HG02970 (cell line): ENCODE measurements at regions not wholly inside any gene's neighbourhood (a gene's known extent, or its start where the extent isn't known, plus 50 kb on each side); places are given as distances from the start of the nearest gene placed in this dataset.
"Not testable (repeated sequence)": the region's sequence is repeated elsewhere in the genome, so short reads cannot be mapped to it uniquely, and the experiment has no call there.

Source experiments
- ATAC-seq: cut with Tn5 transposase; IDR thresholded peaks from one replicate; pipeline ENCODE4 v1.9.1; 2021; ENCODE audit warnings: mild to moderate bottlenecking, moderate library complexity, moderate number of reproducible peaks; ENCODE audit not compliant: unreplicated experiment, low FRiP score

DNA sequence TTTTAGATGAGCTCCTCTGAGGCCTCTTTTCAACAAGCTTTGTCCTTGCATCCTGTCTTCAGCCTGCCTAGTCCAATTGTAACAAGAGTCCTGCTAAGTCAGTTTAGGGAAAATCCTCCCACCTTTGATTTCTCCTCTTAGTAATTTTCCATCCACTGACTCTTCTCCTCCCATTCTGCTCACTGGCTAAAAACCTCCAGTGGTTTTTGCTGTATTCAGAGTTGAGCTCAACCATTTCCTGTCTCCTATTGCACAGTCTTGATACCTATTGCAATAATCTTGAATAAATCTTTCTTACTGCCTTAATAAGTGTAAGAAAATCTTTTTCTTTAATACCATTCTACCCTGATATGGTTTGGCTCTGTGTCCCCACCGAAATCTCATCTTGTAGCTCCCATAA, 117.8 kb upstream of the ENPP6 start:
- ATAC-seq: no peak

DNA sequence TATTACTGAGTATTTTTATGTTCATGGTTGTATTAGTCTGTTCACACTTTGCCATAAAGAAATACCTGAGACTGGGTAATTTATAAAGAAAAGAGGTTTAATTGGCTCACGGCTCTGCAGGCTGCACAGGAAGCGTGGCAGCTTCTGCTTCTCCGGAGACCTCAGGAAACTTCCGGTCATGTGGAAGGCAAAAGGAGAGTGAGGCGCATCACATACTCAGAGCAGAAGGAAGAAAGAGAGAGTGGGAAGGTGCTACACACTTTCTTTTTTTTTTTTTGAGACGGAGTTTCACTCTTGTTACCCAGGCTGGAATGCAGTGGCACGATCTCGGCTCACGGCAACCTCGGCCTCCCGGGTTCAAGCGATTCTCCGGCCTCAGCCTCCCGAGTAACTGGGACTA, 115.8 kb upstream of the ENPP6 start:
- not testable (repeated sequence) for ATAC-seq

DNA sequence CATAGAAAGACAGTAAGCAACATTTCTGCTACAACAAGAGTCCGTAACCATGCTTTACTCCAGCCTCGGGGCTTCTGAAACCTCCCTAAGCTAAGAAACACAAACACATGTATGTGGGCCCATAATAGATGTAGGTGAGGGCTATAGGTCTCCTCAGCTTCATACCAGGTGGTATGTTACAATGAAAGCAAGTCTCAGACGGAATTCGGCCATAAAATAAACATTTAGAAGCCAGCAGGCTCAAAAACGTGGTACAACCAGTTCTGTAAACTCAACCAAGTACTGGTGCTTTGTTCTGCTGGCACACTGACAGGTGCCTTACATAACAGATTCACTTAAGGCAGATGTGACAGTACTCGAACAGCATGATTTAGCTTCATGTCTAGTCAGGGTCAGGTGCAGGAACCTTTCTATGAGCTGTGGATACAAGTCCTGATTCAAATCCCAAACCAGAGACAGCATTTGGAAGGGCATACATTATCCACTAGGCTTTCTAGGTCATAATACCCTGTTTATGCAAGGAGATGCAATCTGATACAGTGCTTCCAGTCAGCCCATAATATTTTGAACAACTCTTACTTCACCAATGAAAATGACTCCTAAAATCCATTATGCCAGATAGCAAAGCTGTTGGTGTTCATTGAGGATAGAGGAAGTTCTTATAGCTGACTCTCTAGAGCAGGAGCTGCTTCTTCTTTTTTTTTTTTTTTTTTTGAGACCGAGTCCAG, 113.8 kb upstream of the ENPP6 start:
- no peak for ATAC-seq

DNA sequence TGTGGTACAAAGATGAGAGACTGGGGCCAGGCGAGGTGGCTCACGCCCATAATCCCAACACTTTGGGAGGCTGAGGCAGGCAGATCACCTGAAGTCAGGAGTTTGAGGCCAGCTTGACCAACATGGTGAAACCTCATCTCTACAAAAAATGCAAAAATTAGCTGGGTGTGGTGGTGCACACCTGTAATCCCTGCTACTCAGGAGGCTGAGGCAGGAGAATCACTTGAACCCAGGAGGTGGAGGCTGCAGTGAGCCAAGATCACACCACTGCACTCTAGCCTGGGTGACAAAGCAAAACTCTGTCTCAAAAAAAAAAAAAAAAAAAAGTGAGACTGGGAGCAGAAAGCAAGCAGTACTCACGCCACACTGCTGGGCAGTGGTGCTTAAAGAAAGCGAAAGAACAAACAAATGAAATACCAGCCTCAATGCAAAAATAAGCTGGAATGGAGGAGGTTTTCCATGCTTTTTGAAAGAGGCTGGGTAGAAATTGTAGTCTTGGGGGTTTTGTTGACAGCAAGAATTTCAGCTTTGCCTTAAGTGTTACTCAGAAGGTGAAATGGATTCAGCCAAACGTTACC, 112.9 kb upstream of the ENPP6 start:
- ATAC-seq: not testable (repeated sequence)

DNA sequence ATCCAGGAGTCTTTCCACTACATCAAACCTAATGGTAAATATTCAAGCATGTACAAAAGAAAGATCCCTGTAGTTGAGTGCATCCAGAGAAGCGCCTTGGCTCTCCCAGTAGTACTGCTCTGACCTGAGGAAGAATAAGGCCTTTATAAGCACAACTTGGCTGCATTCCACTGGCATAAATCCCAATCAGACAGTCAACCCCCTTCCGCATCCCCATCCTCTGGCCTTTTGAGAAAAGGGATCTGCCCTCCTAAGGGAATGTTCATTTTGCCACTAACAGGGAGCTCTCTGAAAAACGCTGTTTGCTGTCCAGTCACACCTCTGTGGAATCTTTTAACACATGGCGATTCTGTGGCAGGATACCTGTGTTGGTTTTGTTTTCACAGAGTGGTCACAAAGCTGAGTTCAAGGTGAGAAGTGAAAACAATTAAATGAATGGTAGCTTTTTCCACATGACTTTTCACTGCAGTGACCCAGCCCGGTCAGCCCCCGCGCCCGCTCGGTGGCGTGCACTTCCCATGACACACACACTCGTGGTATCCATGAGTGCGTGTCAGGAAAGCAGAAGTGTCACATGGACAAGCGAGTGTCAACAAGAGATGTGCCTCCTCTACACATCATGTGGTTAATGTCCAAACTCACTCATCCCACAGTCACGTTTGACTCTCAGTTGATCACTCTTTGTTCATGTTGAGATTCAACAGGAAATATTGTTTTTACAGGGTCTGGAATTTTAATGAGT, 112.2 kb upstream of the ENPP6 start:
- ATAC-seq: peak; percentile 48

DNA sequence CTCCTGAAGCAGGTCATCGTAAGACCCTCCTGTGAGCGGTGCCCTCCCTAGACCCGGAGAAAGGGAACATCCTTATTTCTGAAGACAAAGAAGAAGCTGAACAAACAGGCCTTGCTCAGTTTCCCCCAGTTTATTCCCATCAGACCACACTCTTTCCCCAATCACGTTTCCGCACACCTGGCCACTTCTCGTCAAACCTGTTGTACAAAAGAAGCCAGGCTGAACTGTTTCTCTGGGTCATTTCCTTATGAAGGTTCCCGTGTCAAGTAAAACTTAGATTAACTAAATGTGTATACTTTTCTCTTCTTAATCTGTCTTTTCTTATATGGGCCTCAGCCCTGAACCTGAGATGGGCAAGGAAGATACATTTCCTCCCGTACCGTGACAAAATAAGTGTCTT, 111.6 kb upstream of the ENPP6 start:
- no peak for ATAC-seq

DNA sequence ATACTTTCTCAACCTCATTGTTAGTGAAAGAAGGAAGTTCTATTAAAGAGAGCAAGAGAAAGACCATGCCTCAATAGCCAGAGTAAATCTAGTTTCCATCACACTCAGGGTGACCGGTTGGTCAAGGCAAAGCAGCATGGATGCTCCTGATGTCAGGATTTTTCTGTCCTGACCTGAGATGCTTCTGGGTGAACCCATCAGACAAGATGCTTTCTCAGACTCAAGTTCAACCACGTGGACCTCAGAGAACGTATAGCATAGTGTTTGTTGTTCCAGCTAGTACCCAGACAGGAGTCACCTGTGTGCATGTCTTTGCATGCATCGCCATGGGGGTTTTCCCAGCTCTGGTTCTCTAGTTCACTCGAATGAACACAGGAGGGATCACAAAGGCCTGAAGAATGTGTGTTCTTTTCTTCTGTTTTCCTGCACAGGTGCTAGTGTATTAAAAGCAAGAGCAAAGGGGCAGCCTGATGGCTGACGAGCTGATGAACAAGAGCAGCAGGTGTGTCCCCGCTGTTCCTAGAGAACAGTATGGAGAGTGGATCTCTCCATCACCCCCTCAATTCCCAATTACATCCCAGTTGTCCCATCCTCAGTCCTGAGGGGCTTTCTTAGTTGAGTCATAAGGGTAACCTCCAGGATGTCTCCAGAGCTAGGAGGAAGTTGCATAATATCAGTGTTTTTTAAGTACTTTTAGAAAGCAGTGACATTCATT, 110.5 kb upstream of the ENPP6 start:
- ATAC-seq: peak; percentile 70

DNA sequence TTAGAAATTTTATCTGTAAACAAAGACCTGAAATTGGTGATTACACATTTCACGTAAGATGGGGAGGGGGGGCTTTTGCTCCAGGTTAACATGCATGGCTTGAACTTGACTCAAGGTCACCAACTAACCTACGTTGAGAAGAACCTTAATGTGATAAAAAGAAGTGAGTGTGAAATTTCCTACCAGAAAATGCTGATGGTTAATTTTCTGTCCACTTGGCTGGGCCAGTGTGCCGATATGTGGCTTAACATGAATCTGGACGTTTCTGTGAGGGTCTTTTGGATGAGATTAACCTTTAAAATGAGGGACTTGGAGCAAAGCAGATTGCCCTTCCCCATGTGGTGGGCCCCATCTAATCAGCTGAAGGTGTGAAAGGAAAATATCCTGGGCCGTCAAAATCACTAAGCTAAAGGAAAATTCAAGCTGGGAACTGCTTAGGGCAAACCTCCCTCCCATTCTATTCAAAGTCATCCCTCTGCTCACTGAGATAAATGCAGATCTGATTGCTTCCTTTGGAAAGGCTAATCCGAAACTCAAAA, 107.3 kb upstream of the ENPP6 start:
- ATAC-seq: no peak

DNA sequence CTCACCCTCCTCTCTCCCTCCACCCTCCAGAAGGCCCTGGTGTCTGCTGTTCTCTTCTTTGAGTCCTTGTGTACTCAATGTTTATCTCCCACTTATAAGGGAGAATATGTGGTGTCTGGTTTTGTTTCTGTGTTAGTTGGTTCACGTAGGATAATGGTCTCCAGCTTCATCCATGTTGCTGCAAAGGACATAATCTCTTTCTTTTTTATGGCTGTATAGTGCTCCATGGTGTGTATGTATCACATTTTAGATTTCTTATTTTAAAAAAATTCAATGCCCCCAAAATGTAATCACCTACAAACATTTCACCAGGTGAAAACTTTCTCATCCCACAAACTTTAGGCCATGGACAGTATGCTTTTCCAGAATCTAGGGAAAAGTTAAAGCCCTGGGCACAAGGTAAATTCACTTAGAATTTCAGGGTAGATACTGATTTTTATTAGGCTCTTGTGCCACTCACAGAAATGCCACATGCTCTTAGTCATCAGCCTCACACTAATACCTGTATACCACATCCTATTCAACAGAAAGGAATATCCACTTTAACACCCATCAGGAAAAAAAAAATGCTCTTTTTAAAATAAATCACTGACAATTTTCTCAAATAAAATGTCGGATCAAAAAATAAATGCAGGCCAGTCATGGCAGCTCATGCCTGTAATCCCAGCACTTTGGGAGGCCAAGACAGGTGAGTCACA, 104.8 kb upstream of the ENPP6 start:
- no peak for ATAC-seq

DNA sequence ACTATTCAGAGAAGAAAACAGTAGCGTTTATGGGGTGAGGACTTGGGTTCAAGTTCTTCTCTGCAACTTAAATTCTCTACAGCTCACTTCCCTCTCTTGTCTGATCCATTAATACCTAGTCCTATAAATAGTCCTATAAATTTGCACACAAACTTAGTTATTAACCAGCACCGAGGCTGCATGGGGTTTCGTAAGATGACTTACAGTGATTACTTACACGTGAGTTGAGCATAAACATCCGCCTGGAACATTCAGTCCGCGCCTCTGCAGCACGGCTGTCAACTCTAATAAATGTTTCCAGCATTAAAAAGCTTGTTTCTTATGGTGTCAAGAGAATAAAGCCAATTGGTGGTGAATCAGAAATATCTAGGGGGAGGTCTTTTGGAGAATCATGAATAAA, 103.0 kb upstream of the ENPP6 start:
- ATAC-seq: no peak

DNA sequence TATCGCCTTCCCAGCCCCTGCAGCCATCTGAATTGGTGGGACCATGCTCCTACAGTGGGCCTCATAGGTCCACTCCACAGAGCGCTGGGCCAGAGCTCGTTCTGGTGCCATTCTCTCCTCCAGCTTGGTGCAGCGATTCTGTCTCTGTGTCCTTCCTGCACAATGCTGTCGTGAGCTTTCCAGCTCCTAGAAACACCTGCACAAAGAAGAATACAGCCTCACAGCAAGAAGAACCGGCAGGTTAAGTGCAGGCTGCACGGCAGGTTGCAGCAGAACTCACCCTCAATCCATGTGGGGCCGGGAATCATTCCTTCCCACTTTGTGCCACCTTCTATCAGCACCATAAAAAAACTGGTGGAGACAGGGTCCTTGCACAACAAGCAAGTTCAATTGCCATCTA, 101.2 kb upstream of the ENPP6 start:
- no peak for ATAC-seq

DNA sequence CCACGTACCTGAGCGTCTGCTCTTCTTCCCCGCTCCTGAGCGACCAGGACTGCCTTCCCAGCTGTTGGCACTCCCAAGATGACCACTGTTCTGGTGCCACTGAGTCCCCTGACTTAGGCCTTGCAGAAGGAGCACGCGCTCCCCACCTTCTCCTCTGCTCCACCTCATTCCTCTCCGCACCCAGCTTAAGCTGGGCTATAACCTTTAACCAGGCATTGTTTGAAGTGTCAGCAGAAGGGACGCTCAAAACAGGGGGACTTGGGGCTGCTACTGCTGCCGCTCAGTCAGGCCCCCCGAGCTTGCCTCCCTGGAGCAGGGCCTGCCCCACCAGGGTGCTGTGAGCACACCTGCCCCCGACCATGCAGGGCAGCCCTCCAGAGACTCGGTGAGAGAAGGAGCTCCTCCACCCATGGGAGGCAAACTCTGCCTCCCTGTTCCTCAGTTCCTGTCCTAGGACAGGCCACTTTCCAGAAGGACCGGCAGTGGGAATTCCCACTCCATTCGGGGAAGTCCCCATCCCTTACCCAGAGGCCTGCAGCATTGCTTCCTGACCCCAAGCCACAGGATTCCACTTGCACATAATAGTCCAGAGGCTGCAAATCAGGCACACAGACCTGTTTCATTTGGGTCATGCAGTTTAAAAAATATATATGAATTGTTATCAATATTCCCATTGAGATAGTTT, 99.7 kb upstream of the ENPP6 start:
- ATAC-seq: no peak

DNA sequence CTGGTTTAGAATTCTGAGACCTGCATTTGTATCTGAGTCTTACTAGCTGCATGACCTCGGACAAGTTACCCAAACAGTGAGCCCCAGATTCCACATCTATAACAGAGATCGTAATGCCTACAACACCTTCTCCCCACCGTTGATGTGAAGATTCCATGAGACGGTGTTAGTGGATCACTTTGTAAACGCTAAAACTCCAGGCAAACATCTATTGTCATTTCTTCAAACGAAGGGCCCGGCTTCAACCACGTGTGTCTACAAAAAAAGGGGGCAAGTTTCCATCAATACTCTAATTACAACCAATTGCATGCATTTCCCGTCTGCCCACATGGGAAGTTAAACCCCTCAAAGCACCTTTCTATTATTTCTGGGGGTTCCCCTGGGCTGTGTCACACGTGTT, 99.1 kb upstream of the ENPP6 start:
- no peak for ATAC-seq

DNA sequence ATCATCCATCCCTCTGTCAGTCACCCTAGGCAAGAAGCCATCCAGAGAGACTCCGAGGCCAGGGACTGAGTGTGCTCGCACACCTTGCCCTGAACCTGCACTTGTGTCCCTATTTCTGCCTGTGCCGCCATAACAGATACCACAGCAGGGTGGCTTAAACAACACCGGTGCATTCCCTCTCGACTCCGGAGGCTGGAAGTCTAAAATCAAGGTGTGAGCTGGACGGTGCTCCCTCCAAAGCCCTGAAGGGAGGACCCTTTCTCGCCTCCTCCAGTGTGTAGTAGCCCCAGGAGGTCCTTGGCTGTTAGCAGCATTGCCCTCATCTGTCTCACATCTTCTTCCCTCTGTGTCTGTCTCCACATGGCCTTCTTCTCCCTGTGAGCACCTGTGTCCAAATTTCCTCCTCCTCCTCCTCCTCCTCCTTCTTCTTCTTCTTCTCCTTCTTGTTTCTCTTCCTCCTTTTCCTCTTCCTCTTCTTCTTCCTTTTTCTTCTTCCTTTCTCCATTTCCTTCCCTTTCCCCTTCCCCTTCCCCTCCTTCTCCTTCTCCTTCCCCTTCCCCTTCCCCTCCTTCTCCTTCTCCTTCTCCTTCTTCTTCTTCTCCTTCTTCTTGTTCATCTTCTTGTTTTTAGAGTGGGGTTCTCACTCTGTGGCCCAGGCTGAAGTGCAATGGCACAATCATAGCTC, 98.1 kb upstream of the ENPP6 start:
- no peak for ATAC-seq

DNA sequence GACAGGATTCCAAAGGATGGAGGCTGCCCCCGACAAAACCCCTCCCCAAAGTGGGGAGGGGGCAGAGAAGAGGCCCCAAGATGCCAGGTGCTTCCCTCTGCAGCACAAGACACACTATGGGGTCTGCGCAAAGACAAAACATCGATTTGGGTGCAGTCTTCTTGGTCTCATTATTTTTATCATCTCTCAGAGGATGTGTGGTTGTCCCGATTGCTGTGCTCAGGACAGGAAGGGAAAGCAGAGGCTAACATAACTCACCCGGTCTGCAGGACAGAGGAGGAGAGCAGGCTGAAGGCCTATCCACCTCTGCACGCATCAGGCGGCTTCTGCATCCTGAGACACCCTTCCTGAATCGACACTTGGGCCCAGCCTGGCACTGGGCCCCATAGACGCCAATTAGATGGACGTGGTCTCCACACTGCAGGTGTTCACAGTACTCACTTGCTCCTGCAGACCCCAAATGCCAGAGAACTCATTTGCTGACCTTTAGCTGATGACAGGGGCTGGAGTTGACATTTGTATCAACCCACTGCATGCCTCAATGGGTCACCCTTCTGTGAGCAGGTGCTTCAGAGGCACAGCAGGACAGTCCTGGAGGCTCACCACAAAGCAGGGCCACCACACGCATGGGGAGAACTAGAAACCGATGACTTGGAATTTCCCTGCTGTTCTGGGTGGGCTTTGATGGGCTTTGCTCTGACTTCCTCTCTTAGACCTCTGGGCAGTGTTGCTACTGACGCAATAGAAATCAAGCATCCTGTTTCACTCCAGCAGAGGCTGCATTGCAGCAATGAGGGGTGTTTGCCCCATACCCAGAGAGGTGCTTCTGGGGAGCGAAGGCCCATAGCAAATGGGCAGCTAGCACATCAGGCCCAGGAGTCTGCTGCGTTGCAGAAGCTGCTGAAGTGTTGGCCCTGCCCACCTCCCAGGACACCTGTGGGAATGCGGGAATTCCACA, 96.3 kb upstream of the ENPP6 start:
- ATAC-seq: peak; percentile 49

DNA sequence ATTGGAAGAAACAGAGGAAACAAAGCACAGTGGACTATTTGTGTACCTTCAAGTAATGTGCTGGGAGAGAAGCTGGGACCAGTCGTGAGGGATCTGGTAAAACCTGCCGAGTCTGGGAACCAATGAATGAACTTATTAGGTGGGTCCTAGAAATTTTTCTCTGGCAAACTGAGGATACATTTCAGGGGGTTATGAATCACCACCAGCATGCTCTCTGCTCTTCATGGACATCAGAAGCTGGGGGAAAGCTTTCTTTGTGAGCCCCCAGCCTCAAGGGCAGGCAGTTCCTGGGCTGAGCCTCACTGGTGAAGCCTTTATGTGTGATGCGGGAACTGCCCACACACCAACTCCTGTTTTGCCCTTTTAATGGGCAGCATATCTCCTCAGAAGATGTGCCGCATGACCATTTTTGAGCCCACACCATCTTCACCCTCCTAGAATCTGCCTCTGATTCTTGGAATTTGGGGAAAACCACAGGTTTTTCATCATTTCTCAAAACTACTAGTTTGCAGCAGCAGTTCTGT, 95.4 kb upstream of the ENPP6 start:
- ATAC-seq: no peak

DNA sequence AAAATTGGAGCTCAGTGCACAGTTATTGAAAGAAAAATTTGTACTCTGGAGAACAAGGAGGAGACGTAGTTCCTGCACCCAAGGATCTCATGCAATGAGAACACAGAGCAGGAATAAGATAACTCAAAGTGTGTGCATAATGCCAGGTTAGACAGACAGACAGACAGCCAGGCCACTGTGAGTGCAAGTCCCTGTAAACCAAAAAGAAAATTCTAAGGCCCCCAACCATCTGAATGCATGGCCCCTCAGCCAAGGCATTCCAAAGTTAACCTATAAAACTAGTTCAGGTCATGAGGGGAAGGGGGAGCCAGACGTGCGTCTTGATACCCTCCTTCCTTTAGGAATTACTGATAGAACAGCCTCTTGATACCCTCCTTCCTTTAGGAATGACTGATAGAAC, 94.5 kb upstream of the ENPP6 start:
- no peak for ATAC-seq
